ENCODE measurements at regions not wholly inside any gene's neighbourhood (a gene's known extent, or its start where the extent isn't known, plus 50 kb on each side); places are given as distances from the start of the nearest gene placed in this dataset.

- peaks cover 2% of the 10 kb centered on the region for H3K23me2 ChIP-seq (ENCODE audit: insufficient read length, low read depth, low read length, poor library complexity, severe bottlenecking)
- no peaks in the 10 kb centered on the region for H4K20me1 ChIP-seq (ENCODE audit: control insufficient read depth, insufficient read depth, insufficient read length)
- H2BK20ac ChIP-seq (ENCODE audit: low read depth, low read length, poor library complexity, severe bottlenecking) = no peak overlapping the region
- no peak overlapping the region for H2BK5ac ChIP-seq (ENCODE audit: insufficient read length, low read length)
- no peaks in the 10 kb centered on the region for H3K79me1 ChIP-seq (ENCODE audit: insufficient read depth, low read depth, low read length, poor library complexity, severe bottlenecking)
- no peak overlapping the region for H3K4ac ChIP-seq (ENCODE audit: low read depth, low read length)
- Mint-ChIP-seq H3K27me3 (ENCODE audit: low read depth) (no peaks in the 10 kb centered on the region), H3K27ac (no peak overlapping the region), H3K36me3 (ENCODE audit: insufficient read depth in 1 of 3, low read depth in 3 of 3) (peaks cover 3 to 15% (median 7%) of the 10 kb centered on the region in 3 experiments; a peak in 6 of 7 replicates), H3K9me3 (peaks cover 13 to 19% of the 10 kb centered on the region in 2 experiments), H3K4me1 (peaks cover 13 to 17% of the 10 kb centered on the region in 2 experiments), H3K4me3 (no peak overlapping the region)
- no peak overlapping the region for H3K23ac ChIP-seq (ENCODE audit: insufficient read length, low read depth, low read length)
- H4K8ac ChIP-seq (replicated peaks; ENCODE audit: insufficient read length, low read depth, low read length) = no peak overlapping the region
- H4K5ac ChIP-seq (ENCODE audit: insufficient read length, low read depth, low read length) = no peak overlapping the region
- no peak overlapping the region for H3K4me2 ChIP-seq (ENCODE audit: insufficient read depth, insufficient read length, low read length)
- no peaks in the 10 kb centered on the region for H3K79me2 ChIP-seq (ENCODE audit: insufficient read depth, low read length)
- H3K27me3 ChIP-seq (ENCODE audit: insufficient read depth, low read length) = no peaks in the 10 kb centered on the region
- H3K4me1 ChIP-seq (ENCODE audit: insufficient read depth, low read length) = peaks cover 4% of the 10 kb centered on the region
- no peak overlapping the region for H2AK5ac ChIP-seq (ENCODE audit: insufficient read length, low read length)
- H2BK120ac ChIP-seq (ENCODE audit: low read depth, low read length, poor library complexity, severe bottlenecking) = no peak overlapping the region
- no peak overlapping the region for H2BK12ac ChIP-seq (ENCODE audit: insufficient read length, low read depth, low read length)
- no peak overlapping the region for H2AFZ ChIP-seq (ENCODE audit: low read length)
- no peak overlapping the region for H2BK15ac ChIP-seq (ENCODE audit: low read depth, low read length)
- H3K9ac ChIP-seq (ENCODE audit: extremely low read depth, insufficient read length, low read length) = no peak overlapping the region
- no peaks in the 10 kb centered on the region for H3K9me3 ChIP-seq (ENCODE audit: control insufficient read depth, low read depth, low read length)
- H3K56ac ChIP-seq (ENCODE audit: insufficient read length, low read depth, low read length) = no peak overlapping the region
- no peak overlapping the region for H3T11ph ChIP-seq (ENCODE audit: low read length)
- no peak overlapping the region for H3K14ac ChIP-seq (ENCODE audit: insufficient read depth, low read length)
- WGBS (ENCODE audit: extremely low coverage, insufficient read length, low lambda C conversion rate) = no CpG with 5 or more reads among the region's 2 CpGs
- H3K18ac ChIP-seq (ENCODE audit: insufficient read length, low read depth, low read length) = no peak overlapping the region
- H4K91ac ChIP-seq (ENCODE audit: insufficient read length, low read depth, low read length) = no peak overlapping the region
- no peak overlapping the region for H3K27ac ChIP-seq (ENCODE audit: insufficient read length, low read depth, low read length)
- DNase-seq = no peak
- no peak for TF ChIP-seq CTCF (conservative IDR thresholded peaks at IDR 0.05)
These were observed 254.3 kb upstream of the SESN3 start for GRCh38 chr11:95485115-95485900.
